DOHH2 (cell line): ENCODE measurements at regions not wholly inside any gene's neighbourhood (a gene's known extent, or its start where the extent isn't known, plus 50 kb on each side); places are given as distances from the start of the nearest gene placed in this dataset.

Experiments used
- CTCF ChIP-seq: fragments of 200-600 bp; sonication (generic); IDR thresholded peaks from one replicate; pipeline ENCODE4 v1.5.1; 2014; ENCODE audit warnings: antibody characterized with exemption, mild to moderate bottlenecking, low read depth, low read length; ENCODE audit not compliant: poor library complexity, severe bottlenecking
- EZH2phosphoT487 ChIP-seq: fragments of 200-600 bp; sonication (generic); IDR thresholded peaks from 2 replicates; pipeline ENCODE4 v1.6.1; 2017; ENCODE audit warnings: borderline replicate concordance, mild to moderate bottlenecking, antibody characterized with exemption, low read length, moderate library complexity, mixed read lengths

- TF ChIP-seq CTCF = peak; percentile 78
- TF ChIP-seq EZH2phosphoT487 = no peak
These were observed 424.0 kb upstream of the RGMB start for GRCh38 chr5:98349251-98349989.
